Dedifferentiated amniotic fluid mesenchymal stem cell (primary cell): ENCODE measurements at regions not wholly inside any gene's neighbourhood (a gene's known extent, or its start where the extent isn't known, plus 50 kb on each side); places are given as distances from the start of the nearest gene placed in this dataset.

Experiments used
- DNase-seq: peaks from one replicate; pipeline ENCODE4 v3.0.0-alpha.2; 2016; ENCODE audit errors: extremely low spot score

GRCh38 chr3:81439108-81439507 lies 322.3 kb downstream of the GBE1 start:
- no peak for DNase-seq

- no peak for DNase-seq
Measured at GRCh38 chr3:81437683-81438082, 323.8 kb downstream of the GBE1 start.

- DNase-seq: no peak
Measured at GRCh38 chr3:81436182-81436581, 325.3 kb downstream of the GBE1 start.

DNA sequence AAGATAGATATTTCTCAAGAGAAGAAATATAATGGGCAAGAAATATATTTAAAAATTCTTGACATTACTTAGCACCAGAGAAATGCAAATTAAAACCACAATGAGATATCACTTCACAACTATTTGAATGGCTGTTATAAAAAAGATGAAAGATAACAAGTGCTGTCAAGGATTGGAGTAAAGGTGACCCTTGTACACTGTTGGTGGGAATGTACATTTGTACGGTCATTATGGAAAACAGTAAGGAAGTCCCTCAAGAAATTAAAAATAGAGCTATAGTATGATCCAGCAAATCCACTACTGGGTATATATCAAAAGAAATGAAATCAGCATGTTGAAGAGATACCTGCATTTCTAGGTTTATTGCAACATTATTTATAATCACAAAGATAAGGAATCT lies 326.4 kb downstream of the GBE1 start:
- DNase-seq: no peak

GRCh38 chr3:81434161-81434560 lies 327.3 kb downstream of the GBE1 start:
- DNase-seq: no peak

GRCh38 chr3:81433675-81434074 lies 327.8 kb downstream of the GBE1 start:
- no peak for DNase-seq

GRCh38 chr3:81432456-81432855 lies 329.0 kb downstream of the GBE1 start:
- DNase-seq: no peak

GRCh38 chr3:81426826-81427577 lies 334.4 kb downstream of the GBE1 start:
- no peak for DNase-seq

DNA sequence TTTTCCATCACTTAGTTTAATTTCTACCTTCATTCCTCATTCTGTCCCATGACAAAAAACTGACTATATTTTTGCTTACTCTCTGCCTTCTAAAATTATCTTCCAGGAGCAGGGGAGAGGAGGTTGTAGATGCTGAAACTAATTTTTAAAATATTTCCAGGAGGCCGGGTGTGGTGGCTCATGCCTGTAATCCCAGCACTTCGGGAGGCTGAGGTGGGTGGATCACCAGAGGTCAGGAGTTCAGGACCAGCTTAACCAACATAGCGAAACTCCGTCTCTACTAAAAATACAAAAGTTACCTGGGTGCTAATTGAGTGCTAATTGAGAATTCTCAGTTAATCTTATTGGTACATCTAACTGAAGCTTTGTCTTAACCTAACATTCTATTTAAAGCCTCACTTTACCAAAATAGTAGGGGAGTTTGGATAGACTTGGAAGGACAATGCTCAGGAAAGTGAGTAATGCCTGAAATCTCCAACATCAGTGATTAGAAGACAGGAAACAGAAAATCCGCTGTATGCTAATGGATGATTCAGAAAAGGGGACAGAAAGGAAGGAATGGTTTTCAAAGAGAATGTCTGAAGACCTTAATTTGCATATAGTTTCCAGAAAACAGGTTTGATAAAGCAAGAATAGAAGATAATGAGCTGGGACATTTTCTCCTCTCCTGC lies 336.1 kb downstream of the GBE1 start:
- no peak for DNase-seq

DNA sequence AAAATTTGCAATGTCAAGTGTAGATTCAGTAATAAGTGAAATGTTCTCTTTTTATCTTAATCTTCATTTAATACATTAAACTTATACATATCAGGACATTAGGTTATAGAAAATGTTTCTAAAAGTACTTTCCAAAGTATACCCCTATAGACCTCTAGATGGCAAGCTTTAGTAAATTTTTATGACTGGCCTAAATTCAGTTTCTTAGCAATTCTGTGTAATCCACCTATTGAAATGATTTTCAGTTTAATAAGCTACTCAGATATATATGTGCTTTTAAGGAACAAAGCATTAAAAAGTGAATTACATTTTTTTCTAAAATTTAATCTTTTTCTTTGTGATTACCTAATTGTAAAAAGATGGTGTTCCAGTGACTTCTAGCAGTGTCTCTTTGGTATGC lies 342.2 kb downstream of the GBE1 start:
- DNase-seq: peak; percentile 56

DNA sequence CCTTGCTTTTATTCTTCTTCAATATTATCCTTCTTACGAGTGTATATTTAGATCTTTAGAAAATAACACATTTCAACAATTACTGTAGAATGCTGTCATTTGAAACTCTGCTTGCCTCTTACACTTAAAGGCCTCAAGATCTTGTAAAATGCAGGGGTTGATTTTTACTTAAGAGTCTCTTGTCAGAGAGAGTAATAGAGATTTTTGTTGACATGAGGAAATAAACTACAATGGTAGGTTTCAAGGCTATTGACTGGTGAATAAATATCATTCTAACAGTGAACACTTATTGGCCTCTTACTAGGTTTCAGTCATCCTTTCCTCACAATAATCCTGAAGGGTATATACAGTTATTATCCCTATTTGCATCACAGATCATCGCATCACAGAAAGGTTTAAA lies 344.6 kb downstream of the GBE1 start:
- no peak for DNase-seq

- no peak for DNase-seq
Measured at GRCh38 chr3:81406318-81406717, 355.1 kb downstream of the GBE1 start.

- DNase-seq: no peak
Measured at GRCh38 chr3:81395739-81396513, 365.5 kb downstream of the GBE1 start.

- no peak for DNase-seq
Measured at GRCh38 chr3:81394651-81395524, 366.6 kb downstream of the GBE1 start.

DNA sequence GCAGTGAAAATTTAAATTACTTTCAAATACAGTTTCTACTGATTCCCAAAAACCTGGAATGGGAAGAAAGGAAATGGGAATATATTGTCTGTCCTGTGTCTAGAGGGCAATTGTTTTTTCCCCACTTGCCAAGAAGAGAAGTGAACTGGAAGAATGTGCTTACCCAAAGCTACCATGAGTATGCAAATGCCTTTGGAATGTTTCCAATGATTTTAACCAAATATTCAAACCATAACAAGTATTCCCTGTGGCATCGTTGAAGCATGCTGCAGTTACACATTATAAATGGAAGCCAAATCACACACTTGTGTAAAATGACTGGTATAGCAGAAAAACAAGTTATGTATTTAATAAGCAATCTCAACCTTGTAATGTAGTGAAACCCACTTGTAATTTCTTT lies 368.2 kb downstream of the GBE1 start:
- DNase-seq: no peak

GRCh38 chr3:81390796-81391195 lies 370.6 kb downstream of the GBE1 start:
- DNase-seq: no peak

DNA sequence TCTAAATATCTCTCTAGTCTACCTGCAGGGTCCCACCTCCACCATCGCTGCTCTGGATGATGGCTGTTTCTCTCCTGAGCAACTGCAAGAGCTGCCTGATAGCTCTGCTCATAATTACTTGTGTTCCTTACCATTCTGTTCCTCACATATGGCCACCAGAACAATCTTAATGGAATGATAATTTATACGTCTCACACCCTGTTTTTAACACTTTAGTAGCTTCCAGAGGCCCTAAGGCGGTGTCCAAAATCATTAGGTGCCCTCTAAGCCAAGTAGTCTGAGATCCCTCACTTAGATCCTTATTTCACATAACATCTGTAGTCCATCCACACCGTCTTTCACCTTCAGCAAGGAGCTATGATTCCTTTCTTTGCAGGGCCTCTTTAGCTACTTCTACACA lies 373.3 kb downstream of the GBE1 start:
- DNase-seq: no peak

- no peak for DNase-seq
Measured at GRCh38 chr3:81382470-81382869, 379.0 kb downstream of the GBE1 start.

DNA sequence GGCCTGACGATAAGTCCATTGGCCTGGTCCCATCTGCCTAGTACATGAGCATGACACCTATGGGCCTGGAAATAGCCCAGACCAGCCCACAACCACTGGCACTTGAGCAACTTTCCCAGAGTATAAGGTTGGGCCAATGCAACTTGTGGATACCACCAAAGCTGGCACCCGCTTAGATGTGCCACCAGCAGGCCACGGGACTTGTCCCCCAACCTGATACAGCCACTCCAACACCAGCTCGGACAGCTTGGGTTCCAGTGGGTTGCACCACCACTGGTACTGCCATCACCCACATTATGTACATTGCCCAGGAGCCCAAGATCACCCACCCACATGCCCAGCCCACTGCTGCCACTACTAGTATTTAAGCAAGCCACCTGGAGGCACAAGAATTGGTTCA lies 381.2 kb downstream of the GBE1 start:
- no peak for DNase-seq

GRCh38 chr3:81378552-81379293 lies 382.7 kb downstream of the GBE1 start:
- DNase-seq: no peak

DNA sequence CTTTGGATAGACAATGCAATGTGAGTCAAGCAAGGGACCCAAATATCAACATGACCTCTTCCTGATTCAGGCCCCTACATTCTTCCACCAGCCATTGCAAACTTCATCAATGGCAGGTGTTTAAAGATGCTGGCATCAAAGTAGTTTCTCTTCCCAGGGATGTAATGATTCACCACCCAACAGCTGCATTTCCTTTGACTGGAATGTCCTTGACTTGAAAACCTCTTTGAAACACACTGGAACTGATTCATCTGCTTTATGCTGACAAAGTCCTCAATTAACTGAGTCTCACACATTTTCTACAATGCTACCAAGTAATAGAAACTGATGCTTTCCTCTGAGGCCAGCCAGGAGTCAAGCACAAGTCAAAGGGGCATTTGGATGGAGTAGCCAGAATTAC lies 385.5 kb downstream of the GBE1 start:
- no peak for DNase-seq
